A549 (cell line): ENCODE measurements at regions not wholly inside any gene's neighbourhood (a gene's known extent, or its start where the extent isn't known, plus 50 kb on each side); places are given as distances from the start of the nearest gene placed in this dataset.

Experiments used
- BCL3 ChIP-seq: fragments of >200 bp; sonication (Bioruptor Twin); formaldehyde crosslinking; IDR thresholded peaks from 3 replicates; pipeline ENCODE4 v1.6.1; 2016
- NFE2L2 ChIP-seq: fragments of 150-350 bp; conservative IDR thresholded peaks from 2 replicates; pipeline ENCODE4 v1.6.1; 2014; ENCODE audit warnings: low read length
- TF ChIP-seq, protein P1 (sequence below): IDR thresholded peaks from 2 replicates; pipeline ENCODE4 v1.6.1; 2012

DNA sequence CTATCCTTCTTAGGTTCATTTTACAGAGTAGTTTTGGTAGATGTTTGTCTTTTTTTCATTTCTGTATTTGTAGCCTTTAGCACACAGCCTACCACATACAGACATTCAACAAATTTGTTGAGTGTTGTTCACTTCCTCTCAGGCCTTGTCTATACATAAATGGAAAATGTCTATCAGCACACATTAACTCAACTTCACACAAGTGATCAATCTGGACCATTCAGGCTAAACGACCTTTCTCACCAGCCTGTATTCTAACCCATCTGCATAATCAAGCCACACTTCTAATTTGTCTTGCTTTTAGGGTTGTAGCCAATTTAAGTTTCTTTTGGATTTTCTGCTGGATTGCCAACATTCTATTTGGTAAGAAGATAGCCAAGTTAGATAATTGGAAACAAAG lies 59.9 kb upstream of the DARS1 start (continued):
- TF ChIP-seq, protein P1, sequence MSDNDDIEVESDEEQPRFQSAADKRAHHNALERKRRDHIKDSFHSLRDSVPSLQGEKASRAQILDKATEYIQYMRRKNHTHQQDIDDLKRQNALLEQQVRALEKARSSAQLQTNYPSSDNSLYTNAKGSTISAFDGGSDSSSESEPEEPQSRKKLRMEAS: no peak
- TF ChIP-seq NFE2L2 (no peak), BCL3 (no peak)
- TF ChIP-seq, all 56 proteins: peak for 0
